Prostate gland (tissue), 2 donors: ENCODE measurements at regions not wholly inside any gene's neighbourhood (a gene's known extent, or its start where the extent isn't known, plus 50 kb on each side); places are given as distances from the start of the nearest gene placed in this dataset.

Experiments used
- CTCF ChIP-seq, 4 experiments: fragments of 200-600 bp in 2 of 4; fragments of 450-650 bp in 2 of 4; sonication (generic) in 2 of 4; IDR thresholded peaks; 1 replicate in 3 of 4; 2 replicates in 1 of 4; pipeline ENCODE4 v1.5.1; 2016 to 2019; ENCODE audit warnings: antibody characterized with exemption in 4 of 4, mild to moderate bottlenecking in 2 of 4, moderate library complexity in 2 of 4
- POLR2A ChIP-seq: fragments of 450-650 bp; IDR thresholded peaks from one replicate; pipeline ENCODE4 v1.6.1; 2016; ENCODE audit warnings: antibody characterized with exemption, mild to moderate bottlenecking
- POLR2AphosphoS5 ChIP-seq: sonication (generic); formaldehyde crosslinking; IDR thresholded peaks from one replicate; pipeline ENCODE4 v1.6.1; 2017; ENCODE audit warnings: antibody characterized with exemption

DNA sequence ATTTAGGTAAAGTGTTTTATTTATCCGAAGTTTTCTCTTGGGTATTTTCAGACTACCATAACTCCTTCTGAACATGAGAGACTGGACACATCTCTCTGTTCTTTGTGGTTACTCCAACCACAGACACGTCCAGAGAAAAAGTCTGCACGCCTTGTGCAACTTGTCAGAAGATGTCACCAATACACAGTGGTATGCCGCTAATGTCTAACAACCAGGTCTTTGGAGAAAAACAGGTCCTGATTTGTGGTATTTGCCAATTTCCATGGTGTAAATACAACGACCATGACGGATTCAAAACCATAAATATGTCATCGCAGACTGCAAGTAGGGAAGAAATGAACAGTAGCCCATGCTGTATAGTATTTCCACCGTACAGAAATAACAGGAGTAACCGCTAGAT, 620.6 kb upstream of the ID2 start:
- TF ChIP-seq CTCF (IDR thresholded peaks at IDR 0.05) (no peak), POLR2A (no peak), POLR2AphosphoS5 (no peak)
